ENCODE measurements at regions not wholly inside any gene's neighbourhood (a gene's known extent, or its start where the extent isn't known, plus 50 kb on each side); places are given as distances from the start of the nearest gene placed in this dataset.

- TF ChIP-seq POLR2A (IDR thresholded peaks at IDR 0.05; ENCODE audit: low read length), result no peak
- no peak for TF ChIP-seq GATA1 (IDR thresholded peaks at IDR 0.05; ENCODE audit: low read depth, low read length)
These were observed 492.5 kb upstream of the SPHKAP start for GRCh38 chr2:228673876-228674554.
